GM12865 (cell line): ENCODE measurements at regions not wholly inside any gene's neighbourhood (a gene's known extent, or its start where the extent isn't known, plus 50 kb on each side); places are given as distances from the start of the nearest gene placed in this dataset.

ENCODE experiments used
- DNase-seq: peaks from one replicate; pipeline ENCODE4 v3.0.0; 2010; ENCODE audit warnings: low read depth
- H3K4me3 ChIP-seq: 2 replicates; pipeline ENCODE4 v1.5.1; 2011; ENCODE audit warnings: mild to moderate bottlenecking, low read depth, low read length, control low read depth
- CTCF ChIP-seq: IDR thresholded peaks from 2 replicates; pipeline ENCODE4 v1.5.1; 2011; ENCODE audit warnings: low read length, control low read depth, low read depth, inconsistent platforms; ENCODE audit not compliant: insufficient read depth; ENCODE audit errors: missing control alignments

GRCh38 chr12:84631020-84631419 lies 281.6 kb downstream of the SLC6A15 start:
- no peak for TF ChIP-seq CTCF
- H3K4me3 ChIP-seq: no peak overlapping the region
- DNase-seq: no peak

- no peak overlapping the region for H3K4me3 ChIP-seq
- no peak for DNase-seq
- TF ChIP-seq CTCF: no peak
Measured at GRCh38 chr12:84627593-84627992, 285.0 kb downstream of the SLC6A15 start.

GRCh38 chr12:84624601-84625000 lies 288.0 kb downstream of the SLC6A15 start:
- H3K4me3 ChIP-seq: no peak overlapping the region
- TF ChIP-seq CTCF: no peak
- DNase-seq: no peak

GRCh38 chr12:84619053-84619571 lies 293.5 kb downstream of the SLC6A15 start:
- no peak for DNase-seq
- H3K4me3 ChIP-seq: no peak overlapping the region
- no peak for TF ChIP-seq CTCF

- no peak for TF ChIP-seq CTCF
- DNase-seq: no peak
- H3K4me3 ChIP-seq: no peak overlapping the region
Measured at GRCh38 chr12:84607170-84607819, 305.3 kb downstream of the SLC6A15 start.

- H3K4me3 ChIP-seq: no peak overlapping the region
- no peak for TF ChIP-seq CTCF
- DNase-seq: no peak
Measured at GRCh38 chr12:84605983-84606382, 306.6 kb downstream of the SLC6A15 start.

GRCh38 chr12:84604551-84604950 lies 308.0 kb downstream of the SLC6A15 start:
- DNase-seq: no peak
- TF ChIP-seq CTCF: no peak

More at GRCh38 chr12:84604551-84604950, 308.0 kb downstream of the SLC6A15 start:
- no peak overlapping the region for H3K4me3 ChIP-seq
